ENCODE measurements at regions not wholly inside any gene's neighbourhood (a gene's known extent, or its start where the extent isn't known, plus 50 kb on each side); places are given as distances from the start of the nearest gene placed in this dataset.

DNA sequence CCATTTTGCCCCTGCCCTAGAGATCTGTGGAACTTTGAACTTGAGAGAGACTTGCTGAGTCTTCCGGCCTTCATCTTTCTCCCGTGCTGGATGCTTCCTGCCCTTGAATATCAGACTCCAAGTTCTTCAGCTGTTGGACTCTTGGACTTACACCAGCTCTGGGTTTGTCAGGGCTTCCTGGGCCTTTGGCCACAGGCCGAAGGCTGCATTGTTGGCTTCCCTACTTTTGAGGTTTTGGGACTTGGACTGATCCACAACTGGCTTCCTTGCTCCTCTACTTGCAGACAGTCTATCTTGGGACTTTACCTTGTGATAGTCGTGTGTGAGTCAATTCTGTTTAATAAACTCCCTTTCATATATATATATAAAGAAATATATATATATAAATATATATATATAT is 1071.0 kb downstream of the ADGRL3 start:
- TF ChIP-seq CTCF (IDR thresholded peaks at IDR 0.05) (no peak), POLR2A (IDR thresholded peaks at IDR 0.05) (no peak)

Measured in testis (tissue), 2 donors.